ENCODE measurements at regions not wholly inside any gene's neighbourhood (a gene's known extent, or its start where the extent isn't known, plus 50 kb on each side); places are given as distances from the start of the nearest gene placed in this dataset.

DNA sequence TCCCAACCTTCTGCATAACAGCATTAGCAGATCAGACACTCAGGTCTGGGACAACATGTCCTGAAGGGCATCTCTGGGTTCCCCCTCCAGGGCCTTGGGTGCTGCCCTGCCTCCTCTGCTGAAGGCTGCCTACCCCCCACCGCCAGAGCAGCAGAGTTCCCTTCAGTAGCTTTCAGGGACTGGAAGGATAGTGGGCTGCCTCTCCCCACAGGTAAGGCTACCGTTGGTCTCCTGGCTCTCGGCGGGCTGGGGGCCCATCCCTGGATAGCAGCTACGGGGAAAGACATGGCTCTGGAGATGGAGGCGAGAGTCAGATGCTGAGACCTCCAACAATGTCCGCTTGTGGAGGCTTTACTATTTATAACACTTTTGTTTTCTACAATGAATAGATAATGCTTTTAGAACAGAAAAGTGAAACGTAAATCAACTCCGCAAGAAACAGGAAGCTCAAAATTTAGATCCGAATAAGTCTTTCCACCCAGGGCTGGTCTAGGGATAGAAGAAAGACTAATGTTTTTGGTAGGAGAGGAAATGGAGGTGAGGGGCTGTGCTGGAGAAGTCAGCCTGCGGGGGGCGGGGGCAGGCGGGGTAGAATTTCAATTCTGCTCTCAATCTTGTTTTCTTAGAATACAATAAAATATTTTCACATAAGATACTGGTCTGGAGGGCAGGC, 58.4 kb downstream of the ARL4C start:
- DNase-seq (ENCODE audit: low read depth in 4 of 4, low spot score in 3 of 4), result no peak

DNA sequence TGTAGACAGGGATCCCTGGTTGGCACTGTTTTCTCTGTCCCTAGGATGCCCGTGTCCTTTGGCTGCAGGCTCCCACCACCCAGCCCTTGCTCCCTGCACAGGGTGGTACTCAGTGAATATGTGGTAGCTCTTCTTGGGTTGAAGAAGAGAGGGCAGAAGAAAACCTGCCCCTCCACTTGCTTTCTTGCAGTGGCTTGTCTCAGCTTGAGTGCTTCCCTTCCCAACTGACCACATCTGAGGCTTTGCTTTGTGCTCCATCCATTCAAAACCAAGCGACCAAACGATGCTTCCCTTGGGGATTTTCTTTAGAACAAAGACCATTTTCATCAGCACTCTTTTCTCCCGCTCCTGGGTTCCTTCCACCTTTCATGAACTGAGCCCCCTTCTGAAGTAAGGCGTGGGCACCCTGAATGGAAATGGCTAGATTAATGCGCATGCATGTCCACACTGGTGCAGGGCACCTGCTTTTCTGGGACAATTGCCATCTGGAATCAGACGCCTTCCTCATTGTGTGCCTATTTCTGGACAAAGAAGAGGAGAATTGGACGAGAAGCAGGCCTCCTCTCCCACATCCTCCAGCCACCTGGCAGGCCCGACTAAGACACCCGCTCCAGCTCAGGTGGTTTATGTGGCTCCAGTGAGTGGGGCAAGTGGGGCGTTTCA, 59.1 kb downstream of the ARL4C start:
- no peak for DNase-seq (ENCODE audit: low read depth in 4 of 4, low spot score in 3 of 4)

DNA sequence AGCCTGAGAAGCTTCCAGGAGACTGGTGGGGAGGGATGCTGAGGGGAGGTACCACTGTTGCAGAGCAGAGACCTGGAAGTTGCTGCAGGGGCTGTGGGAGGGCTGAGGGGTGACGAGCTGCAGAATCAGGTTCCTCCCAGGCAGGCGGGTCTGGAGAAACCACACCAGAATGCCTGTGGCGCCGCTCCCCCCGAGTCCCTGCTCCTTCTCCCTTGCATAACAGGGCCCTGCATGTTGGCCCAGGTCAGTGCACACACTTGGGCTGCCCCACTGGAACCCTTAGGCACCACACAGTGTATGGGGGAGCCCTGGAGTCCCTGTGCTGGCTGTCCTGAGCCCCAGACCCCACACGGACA, 60.4 kb downstream of the ARL4C start:
- no peak for DNase-seq (ENCODE audit: low read depth in 4 of 4, low spot score in 3 of 4)

- no peak for DNase-seq (ENCODE audit: low read depth in 4 of 4, low spot score in 3 of 4)
Observed at GRCh38 chr2:234435836-234436481, 60.9 kb downstream of the ARL4C start.

DNA sequence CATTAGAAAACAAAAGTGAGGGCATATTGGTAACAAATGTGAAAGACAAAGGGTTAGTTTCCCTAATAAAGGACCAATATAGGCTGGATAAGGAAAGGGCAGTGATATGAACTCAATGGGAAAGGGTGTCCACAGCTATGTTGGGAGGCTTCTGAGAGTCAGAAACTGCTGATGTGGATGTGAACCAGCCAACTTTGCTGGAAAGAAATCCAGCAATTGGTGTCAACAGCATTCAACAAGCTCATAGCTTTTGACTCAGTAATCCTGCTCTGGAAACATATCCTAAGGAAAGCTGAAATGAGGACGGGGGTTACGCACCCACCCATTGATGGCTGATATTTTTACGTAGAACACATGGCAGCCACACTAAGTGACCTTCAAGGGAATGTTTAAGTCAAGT, 63.7 kb downstream of the ARL4C start:
- no peak for DNase-seq (ENCODE audit: low read depth in 4 of 4, low spot score in 3 of 4)

DNA sequence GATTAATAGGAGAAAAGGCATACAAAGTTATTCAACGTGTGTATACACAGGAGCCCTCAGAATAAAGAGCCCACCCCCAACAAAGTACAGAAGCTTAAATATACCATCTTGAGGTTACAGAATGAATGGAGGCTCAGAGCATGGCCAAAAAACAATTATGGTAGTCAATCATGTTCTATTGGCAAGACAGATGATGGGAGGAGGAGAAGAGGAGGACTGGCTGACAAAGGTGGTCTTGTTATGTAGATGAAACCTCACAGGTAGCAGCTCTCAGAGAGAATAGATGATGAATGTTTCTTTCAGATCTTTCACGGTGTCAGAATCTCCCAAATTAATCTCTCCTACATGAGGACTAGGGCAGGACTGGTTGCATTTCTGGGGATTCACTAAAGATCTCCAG, 66.0 kb downstream of the ARL4C start:
- no peak for DNase-seq (ENCODE audit: low read depth in 4 of 4, low spot score in 3 of 4)

DNA sequence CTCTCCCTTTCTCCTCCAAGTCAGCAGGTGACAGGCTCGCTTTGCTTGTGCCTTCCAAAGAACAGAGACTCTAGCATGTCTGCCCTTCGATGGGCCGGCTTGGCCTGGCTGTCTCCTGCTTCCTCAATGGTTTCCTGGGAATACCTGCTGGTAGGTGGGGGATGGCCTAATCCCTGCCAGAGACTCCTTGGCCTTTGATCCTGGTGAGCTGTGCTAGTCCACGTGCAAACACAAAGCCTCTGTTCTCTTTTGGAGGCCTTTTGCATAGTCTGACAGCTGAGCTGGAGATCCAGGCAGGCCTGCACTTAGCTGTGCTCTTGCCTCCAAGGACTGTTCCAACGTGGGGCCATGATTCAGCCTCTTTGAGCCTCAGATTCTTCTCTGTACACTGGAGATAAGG, 67.6 kb downstream of the ARL4C start:
- DNase-seq (ENCODE audit: low read depth in 4 of 4, low spot score in 3 of 4), result no peak

GRCh38 chr2:234427081-234428061, 69.5 kb downstream of the ARL4C start:
- peak in 1 of 4 donors; percentile 36 for DNase-seq (ENCODE audit: low read depth in 4 of 4, low spot score in 3 of 4)

GRCh38 chr2:234426616-234427015, 70.3 kb downstream of the ARL4C start:
- no peak for DNase-seq (ENCODE audit: low read depth in 4 of 4, low spot score in 3 of 4)

- no peak for DNase-seq (ENCODE audit: low read depth in 4 of 4, low spot score in 3 of 4)
Observed at GRCh38 chr2:234425639-234426603, 71.0 kb downstream of the ARL4C start.

GRCh38 chr2:234423884-234424283, 73.0 kb downstream of the ARL4C start:
- no peak for DNase-seq (ENCODE audit: low read depth in 4 of 4, low spot score in 3 of 4)

GRCh38 chr2:234422981-234423431, 73.9 kb downstream of the ARL4C start:
- DNase-seq (ENCODE audit: low read depth in 4 of 4, low spot score in 3 of 4), result no peak

GRCh38 chr2:234422273-234422732, 74.6 kb downstream of the ARL4C start:
- no peak for DNase-seq (ENCODE audit: low read depth in 4 of 4, low spot score in 3 of 4)

DNA sequence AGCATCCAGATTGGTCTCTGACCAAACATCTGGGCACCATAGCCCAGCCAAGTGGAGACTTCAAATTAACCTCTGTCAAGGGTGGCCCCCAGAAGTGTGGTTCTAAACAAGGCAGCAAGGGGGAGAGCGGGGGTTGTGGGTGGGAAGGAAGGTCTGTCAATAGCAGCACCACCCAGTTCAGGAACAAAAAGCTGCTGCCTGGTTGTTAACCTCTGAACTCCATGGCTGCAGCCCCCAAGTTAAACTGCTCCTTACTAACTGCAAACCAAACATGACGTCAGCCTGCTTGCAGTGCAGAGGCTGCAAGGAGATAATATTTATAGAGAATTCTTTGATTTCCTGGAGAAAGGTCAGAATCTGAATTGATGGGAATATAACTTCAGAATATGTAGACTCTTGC, 76.5 kb downstream of the ARL4C start:
- no peak for DNase-seq (ENCODE audit: low read depth in 4 of 4, low spot score in 3 of 4)

DNA sequence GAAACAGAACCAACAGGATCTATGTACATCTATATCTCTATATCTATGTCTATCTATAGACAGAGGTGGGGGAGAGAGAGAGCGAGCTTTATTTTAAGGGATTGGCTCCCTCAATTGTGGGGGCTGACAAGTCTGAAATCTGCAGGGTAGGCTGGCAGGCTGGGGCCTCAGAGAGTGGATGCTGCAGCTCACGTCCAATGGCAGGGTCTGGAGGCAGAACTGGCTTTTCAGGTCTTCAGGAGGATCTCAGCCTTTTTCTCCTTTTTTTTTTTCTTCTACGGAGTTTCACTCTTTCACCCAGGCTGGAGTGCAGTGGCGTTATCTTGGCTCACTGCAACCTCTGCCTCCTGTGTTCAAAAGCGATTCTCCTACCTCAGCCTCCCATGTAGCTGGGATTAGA, 77.2 kb downstream of the ARL4C start:
- DNase-seq (ENCODE audit: low read depth in 4 of 4, low spot score in 3 of 4), result no peak

GRCh38 chr2:234415706-234416105, 81.2 kb downstream of the ARL4C start:
- no peak for DNase-seq (ENCODE audit: low read depth in 4 of 4, low spot score in 3 of 4)

DNA sequence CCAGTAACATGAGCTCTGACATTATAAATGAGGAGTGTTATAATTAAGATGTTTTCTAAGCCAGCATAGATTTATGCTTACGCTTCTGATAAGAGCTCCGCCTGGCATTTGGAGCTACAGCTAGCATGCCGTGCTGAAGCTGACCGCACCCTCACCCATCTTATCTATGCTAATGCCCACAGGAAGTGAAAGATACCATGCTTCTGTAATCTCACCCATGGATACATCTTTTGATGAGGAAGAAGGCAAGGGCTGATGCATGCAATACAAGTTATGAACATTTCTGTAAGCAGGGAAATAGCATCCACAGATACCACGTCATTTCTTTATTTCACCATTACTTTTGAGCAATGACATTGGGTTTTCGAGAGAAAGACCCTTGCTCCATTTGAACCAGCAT, 82.3 kb downstream of the ARL4C start:
- DNase-seq (ENCODE audit: low read depth in 4 of 4, low spot score in 3 of 4), result no peak

- no peak for DNase-seq (ENCODE audit: low read depth in 4 of 4, low spot score in 3 of 4)
Observed at GRCh38 chr2:234412726-234413125, 84.2 kb downstream of the ARL4C start.

DNA sequence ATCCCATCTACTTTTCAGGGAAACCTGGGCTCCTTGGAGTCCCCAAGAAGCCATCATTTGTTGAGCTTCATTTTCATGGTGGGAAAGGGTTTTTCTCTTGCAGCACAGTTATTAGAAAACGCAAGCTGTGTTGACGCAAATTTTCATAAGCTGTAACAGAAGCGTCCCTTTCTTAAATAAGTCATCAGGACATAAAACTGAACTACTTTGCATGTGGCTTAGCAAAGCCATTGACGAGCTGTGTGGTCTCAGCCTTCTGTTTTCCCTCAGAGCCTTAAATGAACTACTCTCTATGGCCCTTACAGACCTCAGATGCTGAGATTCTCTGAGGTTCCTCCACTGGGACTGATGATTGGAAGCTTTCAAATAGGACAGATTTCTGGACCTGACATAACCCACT, 85.1 kb downstream of the ARL4C start:
- no peak for DNase-seq (ENCODE audit: low read depth in 4 of 4, low spot score in 3 of 4)

- DNase-seq (ENCODE audit: low read depth in 4 of 4, low spot score in 3 of 4), result no peak
Observed at GRCh38 chr2:234410526-234410925, 86.4 kb downstream of the ARL4C start.

Measured in left renal pelvis (tissue), 4 donors.